NCI-H2107 treated with DMSO at 0.1 percent for 48 hours (cell line): ENCODE measurements at regions not wholly inside any gene's neighbourhood (a gene's known extent, or its start where the extent isn't known, plus 50 kb on each side); places are given as distances from the start of the nearest gene placed in this dataset.

Source experiments
- DNase-seq: peaks from one replicate; lab custom pipeline; 2025; ENCODE audit not compliant: unreplicated experiment; lab: John Stamatoyannopoulos, UW

DNA sequence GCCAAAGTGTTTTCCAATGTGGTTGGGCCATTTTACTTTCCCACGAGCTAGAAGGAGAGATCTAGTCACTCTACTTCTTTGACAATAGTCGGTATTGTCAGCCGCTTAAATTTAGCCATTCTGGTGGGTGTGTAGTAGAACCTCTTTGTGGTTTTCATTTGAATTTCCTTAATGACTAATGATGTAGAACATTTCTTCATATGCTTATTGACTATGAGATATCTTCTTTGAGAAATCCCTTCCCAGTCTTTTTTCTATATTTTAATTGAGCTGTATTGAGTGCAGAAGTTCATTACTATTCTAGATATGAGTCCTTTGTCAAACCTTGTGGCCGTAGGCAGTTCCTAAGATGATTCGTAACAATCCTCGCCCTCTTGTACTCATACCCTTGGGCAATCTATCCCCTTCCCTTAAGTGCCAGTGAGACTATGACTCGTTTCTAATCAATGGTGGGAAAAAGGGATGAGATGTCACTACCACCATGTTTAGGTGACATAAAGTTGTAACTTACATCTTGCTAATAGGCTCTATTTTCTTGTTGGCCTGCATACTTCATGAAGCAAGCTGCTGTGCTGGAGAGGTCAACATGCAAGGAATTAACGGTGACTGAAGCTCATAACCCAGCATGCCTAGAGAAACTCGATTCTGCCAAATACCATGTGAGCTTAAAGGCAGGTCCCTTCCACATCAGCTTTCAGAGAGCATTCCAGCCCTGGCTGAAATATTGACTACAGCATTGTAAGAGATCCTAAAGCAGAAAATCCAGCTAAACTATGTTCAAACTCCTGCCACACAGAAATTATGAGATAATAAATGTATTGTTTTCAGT is 817.9 kb upstream of the SOX9 start:
- no peak for DNase-seq

DNA sequence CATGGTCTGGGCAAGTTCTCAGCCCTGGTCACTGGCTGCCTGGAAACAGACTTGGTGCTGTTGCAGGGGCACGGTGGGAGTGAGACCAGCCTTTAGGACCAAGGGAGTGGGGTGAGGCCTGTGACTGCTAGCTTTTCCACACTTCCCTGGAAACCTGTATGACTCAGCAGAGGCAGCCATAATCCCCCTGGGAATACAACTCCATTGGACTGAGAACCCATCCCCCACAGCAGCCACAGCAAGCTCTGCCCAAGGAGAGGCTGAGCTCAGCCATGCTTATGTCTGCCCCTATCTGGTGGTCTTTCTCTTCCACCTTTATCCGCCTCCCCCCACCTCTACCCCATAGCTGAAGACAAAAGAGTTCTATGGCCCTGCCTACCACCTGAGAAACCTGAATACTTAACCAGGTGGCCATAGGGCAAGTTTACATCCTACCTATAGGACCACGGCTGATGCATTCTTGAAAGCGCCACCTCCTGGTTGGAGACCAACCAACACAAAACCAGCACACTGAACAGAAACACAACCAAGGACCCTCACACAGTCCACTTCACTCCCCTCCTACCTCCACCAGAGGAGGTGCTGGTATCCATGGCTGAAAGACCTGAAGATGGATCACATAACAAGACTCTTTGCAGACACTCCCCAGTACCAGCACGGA is 816.2 kb upstream of the SOX9 start:
- no peak for DNase-seq

DNA sequence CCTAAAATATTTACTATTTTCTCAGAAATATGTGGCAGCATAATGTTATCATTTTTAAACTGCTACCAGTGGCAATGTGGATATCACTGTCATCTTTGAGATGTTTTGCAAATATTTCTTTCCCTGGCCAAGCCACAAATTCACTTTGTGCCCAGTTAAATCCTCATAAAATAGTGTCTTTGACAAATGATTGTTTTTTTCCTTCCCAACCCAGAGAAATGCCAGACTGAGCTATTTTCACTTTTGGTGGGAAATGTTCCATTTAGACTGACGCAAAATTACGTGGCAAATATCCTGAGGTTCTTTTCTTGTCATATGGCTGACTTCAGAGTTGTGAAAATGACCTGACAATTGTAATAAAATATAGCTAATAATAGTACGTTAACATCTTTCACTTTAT is 807.0 kb upstream of the SOX9 start:
- DNase-seq: no peak

DNA sequence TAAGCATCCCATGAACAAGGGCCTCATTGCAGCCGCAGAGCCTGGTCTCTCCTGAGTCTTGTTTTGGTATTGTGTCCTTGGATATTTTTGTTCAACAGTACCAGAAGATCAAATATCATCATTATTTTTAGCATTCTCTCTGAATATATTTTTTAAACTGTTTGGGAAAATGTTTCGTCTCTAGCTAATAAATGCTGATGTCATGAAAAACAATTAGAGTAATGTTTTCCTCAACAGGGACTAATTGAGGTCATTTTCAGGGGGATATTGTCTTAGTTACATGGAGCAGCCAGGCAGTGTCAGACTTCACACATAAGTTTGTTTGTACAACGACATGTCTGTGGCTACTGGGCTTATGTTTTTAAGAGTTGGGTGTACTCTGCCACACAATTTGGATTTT is 805.3 kb upstream of the SOX9 start:
- no peak for DNase-seq

DNA sequence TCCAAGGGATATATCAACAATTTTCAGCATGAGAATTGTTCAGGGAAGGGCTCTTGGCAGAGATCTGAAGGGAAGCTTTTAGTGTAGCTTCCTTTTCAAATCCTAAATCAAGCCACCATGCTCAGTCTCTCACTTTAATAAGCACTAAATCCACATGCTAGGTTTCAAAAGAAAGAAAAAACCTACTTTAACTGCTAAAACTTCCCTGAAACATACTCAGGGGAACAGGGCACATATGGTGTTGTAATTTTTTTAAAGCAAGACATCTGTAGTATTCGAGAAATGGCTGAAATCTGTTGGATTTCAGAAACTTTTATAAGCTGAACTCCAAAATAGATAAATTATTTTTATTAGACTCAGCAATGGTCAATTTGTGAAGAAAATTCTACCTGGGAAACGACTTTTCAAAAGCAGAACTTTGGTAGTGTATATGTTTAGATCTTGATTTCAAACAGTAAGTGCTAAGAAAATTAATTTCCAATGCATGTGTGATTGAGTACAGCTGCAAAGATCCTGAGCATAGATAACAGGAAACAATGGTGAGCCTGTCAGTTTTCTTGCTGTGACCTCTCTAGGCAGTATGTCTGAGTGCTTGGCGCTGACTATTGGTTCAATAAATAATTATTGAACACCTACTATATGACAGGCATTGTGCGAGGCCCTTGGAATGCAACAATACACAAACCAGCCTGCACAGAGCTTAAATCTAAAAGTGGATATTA is 804.5 kb upstream of the SOX9 start:
- DNase-seq: no peak

DNA sequence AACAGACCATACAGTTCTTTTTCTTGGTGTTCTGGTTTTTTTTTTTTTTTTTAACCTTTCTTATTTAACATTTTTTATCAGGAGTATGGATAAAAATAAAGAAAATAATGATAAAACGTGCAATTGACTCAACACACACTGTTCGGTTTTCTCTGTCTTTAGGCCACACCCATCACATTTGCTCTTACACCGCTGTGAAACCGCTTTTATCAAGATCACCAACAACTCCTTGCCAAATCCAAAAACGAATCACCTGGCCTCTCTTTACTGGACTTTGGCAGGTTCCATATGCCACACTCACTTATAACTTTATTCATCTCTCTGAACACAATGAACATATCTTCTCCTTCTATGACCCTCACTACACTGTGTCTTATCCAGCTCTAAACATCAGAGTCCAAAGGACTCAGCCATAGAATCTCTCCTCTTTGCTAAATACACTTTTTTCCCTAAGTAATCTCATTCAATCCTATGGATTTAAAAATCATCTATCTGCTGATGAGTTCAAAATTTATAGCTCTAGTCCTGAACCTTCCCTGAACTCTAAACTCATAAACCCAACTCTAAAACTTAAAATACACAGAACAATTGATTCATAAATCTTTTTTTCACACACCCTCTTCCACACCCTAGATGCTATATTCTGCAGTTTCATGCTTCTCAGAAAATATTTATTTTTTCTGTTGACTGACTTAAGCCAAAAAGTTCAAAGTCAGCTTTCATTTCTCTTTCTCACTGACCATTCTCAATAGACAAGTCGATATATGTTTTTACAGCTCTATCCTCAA is 800.6 kb upstream of the SOX9 start:
- DNase-seq: no peak

DNA sequence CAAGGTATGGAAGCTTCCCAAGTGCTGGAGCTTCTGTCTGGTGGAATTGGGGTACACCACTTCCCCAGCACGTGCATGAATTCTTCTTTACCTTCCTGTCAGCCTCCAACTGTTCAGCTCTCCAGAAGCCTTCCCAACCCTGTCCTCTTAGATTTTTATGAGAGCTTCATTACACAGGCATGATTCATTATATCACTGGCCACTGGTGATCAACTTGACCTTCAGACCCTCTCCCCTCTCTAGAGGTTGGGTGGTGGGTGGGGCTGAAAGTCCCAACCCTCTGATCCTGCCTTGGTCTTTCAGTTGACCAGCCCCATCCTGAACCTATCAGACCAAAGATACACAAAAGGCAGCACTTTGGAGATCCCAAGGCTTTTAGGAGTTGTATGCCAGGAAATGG is 795.7 kb upstream of the SOX9 start:
- DNase-seq: no peak

DNA sequence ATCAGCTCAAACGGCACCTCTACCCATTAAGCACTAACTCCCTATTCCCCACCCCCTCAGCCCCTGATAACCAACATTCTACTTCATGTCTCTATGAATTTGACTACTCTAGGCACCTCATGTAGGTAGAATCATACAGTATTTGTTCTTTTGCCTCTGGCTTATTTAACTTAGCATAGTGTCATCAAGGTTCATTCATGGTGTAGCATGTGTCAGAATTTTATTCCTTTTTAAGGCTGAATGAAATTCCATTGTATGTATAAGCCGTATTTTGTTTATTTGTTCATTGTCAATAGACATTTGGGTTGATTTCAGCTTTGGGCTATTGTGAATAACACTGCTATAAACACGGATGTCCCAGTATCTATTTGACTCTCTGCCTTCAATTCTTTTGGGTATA is 794.9 kb upstream of the SOX9 start:
- no peak for DNase-seq

DNA sequence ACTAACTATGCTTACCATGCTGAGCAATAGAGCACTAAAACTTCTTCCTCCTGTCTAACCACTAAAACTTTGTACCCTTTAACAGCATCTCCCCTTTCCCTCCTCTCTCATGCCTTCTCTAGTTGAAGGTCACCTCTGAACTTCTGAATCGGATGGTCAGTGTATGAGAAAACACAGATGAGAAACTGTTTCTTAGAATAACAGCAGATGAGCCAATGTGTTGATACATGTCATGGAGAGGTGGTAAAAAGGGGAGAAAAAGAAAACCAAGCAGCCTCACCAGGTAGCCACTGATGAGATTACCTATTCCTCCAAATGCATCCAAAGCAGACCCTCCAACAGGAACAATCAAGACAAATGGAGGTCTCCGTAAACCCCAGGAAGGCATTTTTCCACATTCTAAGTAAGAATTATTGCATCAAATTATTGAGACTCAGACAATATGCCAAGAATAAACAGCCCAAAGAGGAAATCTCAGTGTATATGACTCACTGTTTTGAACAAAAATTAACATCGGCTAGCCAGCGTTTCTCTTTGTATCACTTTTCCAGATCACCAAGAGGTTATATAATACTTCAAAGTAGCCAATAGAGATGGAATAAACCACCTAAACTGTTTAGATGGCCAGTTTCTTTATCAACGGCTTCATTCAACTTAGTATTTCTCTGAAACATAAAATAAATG is 793.3 kb upstream of the SOX9 start:
- no peak for DNase-seq

DNA sequence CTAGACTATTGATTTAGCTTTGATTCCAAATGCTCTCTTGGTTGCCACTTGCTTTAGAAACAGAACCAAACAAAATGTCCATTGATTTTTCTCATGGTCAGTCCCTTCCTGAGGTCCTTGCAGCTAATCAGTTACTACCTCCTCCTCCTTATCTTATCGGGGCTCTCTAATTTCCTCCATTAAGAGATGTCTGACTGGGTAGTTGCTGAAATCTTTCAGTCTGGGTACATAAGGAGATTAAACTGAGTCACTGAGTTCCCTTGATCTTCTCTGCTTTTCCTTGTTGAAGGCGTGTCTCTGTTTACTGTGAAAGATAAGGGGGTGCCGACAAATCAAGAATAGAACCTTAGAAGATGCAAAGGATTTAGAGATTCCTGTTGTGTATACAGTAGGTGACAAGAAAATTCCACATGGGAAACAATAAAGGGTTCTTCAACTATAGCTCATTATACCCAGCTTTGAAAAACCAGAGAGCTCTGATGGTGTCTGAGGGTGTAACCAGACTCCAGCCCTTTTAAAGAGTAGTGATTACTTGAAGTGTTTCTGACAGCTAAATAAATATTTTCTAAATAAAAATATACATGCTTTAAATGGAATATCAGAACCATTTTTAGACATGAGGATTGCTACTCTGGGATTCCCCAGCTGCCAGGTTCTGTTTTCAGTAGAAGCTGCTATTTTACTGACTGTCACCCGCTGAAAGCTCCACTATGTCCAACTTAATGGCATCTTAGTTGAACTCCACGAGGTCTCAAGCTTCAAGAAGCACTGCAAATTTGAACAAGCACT is 791.3 kb upstream of the SOX9 start:
- DNase-seq: peak; percentile 32

DNA sequence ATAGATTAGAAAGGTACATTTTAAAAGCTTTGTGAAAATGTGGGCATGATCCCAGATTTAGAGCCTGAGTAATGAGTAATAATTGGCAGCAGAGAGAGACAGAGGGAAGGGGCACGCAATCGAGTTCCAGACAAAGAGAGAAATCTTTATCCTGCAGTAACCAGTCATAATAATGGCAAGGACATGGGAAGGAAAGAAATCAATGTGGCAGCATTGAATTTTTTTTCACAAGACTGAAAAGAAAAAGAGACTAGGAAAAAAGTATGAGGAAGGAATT is 790.8 kb upstream of the SOX9 start:
- DNase-seq: no peak

DNA sequence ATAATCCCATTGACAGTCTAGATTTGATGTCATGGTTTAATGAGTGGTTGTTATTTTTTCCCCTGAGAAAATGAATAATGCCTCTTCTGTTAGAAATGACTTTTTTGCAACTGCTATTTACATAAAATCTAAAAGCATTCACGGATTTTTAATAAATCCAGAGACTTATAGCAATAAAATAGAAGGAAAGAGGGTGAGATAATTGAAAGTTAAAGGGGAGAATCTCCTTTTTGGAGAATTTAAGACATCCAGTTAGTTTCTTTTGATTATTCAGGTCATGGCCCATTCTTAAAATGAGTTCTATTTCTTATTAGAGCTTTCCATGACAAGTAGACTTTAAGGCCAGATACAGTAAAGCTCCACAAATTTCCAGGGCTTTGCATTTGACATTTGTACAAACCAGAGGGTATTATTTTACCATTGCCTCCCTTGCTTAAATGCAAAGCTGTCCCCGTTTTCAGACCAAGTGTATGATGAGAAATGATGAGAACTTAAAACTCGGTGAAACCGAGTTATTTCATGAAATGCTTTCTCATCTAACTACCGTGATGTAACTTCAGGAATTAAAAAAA is 789.0 kb upstream of the SOX9 start:
- DNase-seq: no peak

DNA sequence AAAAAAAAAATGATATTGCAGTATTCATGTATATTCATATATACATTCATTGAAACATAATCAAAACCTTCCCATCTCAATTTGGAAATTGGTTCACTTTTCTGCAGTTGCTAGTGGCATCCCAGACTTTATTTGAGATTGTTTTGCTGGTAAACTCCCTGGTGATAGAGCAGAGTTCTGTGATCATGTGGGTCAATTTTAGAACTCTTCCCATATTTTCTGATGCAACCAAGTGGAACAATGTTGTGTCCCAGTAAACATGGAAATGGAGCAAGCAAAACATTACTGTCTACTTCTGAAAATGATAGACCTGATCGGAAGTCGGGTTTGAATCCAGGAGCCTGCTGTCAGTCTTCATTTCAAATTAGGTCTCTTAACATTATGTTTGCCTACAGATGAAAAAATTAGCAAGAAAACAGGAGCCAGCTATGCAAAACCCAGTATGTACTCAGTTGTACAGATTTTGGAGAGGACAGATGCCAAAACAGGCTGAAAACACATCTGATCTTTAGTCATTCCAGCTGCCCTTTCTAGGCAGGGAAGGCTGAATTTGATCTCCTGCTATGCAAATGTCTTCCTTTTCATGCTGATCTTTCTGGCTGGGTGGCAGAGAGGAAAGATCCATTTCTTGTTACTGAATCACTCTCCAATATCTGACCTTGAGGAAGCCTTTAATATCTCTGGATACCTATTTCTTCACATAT is 786.6 kb upstream of the SOX9 start:
- DNase-seq: peak; percentile 11

DNA sequence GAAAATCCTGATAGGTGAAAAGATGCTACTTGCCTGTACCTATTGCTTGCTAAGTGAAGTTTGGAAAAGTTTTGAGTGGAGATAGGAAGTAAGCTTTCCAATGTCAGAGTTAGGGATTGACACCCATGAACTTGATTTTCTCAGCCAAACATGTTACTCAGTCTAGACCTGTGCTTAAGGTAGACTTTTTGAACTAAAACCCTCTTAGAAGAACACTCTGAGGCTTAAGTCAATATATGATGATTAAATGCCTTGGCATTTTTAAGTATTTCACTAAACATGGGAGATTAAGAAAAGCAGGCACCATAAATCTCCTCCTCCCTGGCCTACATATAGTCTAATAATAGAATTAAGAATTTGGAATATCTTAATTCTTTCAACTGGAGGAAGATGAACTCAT is 785.6 kb upstream of the SOX9 start:
- DNase-seq: no peak

DNA sequence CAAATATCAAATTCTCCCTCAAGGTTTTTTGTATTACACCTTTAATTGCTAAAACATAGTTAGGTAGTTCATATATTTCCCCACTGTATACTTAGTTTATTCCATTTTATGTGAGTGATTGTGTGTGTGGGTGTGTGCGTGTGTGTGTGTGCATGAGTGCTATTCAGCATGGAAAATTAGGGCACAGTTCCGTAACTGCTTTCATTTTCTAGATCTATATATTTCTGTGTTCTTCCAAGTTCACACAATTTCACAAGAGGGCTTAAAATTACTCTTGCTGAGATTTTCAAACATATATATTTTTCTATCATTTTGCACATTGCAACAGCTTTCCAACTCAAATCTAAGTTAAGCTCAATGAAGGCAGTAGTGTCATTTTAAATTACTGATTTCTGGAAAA is 782.9 kb upstream of the SOX9 start:
- DNase-seq: no peak

DNA sequence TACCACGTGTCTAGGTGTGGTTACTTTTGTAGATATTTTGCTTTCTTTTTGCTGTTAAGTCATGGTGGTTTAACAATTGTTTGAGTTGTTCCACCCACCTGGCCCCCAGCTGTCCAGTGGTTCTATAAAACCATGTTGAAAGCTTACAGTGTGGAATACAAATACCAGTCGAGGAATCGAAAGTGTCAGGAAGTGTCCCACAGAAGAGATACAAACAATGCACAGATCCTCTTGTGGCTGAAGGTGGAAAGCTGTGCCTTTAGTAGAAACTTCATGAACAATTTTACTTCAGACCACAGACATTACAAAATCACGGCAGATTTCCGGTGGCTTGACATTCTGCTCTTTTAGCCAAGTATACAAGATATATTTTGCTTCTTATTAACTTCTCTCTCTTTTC is 782.4 kb upstream of the SOX9 start:
- DNase-seq: peak; percentile 5

DNA sequence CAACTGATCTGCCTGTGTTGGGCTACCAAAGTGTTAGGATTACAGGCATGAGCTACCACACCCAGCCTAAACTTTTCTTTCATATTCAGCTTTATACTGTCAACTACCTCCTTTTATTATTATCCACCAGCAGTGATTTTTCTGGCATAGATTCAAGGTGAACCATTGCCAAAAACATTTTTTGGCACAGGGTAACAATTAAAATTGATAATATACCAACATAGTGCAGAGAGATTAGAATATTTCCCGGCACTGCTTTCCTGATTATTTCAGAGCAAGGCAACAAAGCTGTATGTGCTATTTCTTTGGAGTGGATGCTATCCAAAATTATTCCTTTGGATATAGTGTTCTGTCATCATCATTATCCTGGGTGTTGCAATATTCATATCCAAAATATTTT is 781.6 kb upstream of the SOX9 start:
- DNase-seq: no peak

DNA sequence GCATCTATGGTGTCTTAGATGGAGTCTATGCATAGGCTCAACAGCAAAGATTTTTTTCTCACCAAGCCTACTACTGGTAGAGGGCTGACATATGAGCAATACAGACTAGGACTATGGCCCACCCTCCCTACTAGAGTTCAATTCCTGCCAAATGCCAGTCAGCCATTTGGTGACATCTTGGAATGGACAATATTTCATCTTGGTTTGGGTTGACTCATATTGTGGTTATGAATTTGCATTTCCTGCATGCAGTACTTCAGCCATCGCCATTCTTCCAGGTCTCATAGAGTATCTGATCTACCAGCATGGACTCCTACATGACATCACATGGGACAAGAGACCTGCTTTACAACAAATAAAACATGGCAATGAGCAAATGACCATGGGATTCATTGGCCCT is 778.1 kb upstream of the SOX9 start:
- no peak for DNase-seq

DNA sequence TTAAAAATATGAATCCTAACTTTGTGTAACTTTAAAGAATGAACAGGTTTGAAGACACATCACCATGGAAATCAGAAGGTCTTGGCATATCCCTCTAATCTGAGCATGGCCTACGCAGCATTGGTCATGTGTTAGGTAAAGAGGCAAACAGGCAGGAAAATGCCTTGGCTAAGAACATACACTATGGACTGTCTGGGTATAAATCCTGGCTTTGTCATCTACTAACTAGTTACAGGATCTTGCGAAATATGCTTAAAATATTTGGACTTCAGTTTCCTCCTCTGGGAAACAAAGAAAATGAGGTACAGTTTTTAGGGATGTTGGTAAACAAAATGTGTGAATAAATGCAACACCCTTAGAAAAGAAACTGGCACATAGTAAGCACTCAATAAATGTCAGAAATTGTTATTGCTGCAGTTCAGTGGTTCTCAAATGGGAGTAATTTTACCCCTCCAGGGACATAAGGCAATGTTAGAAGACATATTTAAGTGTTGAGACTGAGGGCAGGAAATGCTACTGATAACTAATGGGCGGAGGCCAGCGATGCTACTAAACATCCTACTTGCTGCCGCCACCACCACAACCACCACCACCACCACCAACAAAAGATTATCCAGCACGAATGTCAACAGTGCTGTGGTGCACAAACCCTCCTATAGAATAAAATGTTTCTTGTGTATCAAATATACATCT is 770.8 kb upstream of the SOX9 start:
- DNase-seq: no peak
